Uterus (tissue), 2 donors: ENCODE measurements at regions not wholly inside any gene's neighbourhood (a gene's known extent, or its start where the extent isn't known, plus 50 kb on each side); places are given as distances from the start of the nearest gene placed in this dataset.

Source experiments
- POLR2A ChIP-seq, 2 donors: fragments of 450-650 bp; IDR thresholded peaks; one replicate each; pipeline ENCODE4 v1.6.1; 2016; ENCODE audit warnings: antibody characterized with exemption in 2 of 2, mild to moderate bottlenecking in 1 of 2, moderate library complexity in 1 of 2
- TF ChIP-seq, protein P1 (sequence below), 4 experiments: fragments of 200-600 bp in 2 of 4; fragments of 450-650 bp in 2 of 4; sonication (generic) in 2 of 4; IDR thresholded peaks; one replicate each; pipeline ENCODE4 v1.5.1; 2016 to 2019; ENCODE audit warnings: antibody characterized with exemption in 4 of 4, mild to moderate bottlenecking in 2 of 4, moderate library complexity in 1 of 4

DNA sequence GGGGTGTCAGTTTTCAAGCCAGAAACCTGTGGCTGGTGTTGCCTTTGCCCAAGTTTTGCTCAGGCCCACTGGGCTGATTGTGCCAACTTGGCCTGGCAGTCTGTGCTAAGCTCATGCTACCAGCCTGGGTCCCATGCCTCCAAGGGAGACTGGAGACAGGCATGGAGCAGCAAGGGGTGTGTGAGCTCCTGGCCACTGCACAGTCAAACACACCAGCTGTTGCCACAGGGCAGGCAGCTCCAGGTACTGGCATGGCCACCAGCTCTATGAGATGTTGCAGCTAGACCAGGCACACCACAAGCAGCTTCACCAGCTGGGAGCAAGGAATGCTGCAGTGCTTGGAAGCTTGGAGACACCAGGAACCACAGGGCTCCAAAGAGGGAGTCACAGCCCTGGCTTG, 638.8 kb downstream of the PLOD2 start:
- TF ChIP-seq, protein P1, sequence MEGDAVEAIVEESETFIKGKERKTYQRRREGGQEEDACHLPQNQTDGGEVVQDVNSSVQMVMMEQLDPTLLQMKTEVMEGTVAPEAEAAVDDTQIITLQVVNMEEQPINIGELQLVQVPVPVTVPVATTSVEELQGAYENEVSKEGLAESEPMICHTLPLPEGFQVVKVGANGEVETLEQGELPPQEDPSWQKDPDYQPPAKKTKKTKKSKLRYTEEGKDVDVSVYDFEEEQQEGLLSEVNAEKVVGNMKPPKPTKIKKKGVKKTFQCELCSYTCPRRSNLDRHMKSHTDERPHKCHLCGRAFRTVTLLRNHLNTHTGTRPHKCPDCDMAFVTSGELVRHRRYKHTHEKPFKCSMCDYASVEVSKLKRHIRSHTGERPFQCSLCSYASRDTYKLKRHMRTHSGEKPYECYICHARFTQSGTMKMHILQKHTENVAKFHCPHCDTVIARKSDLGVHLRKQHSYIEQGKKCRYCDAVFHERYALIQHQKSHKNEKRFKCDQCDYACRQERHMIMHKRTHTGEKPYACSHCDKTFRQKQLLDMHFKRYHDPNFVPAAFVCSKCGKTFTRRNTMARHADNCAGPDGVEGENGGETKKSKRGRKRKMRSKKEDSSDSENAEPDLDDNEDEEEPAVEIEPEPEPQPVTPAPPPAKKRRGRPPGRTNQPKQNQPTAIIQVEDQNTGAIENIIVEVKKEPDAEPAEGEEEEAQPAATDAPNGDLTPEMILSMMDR (IDR thresholded peaks at IDR 0.05): no peak
- TF ChIP-seq POLR2A (IDR thresholded peaks at IDR 0.05): no peak
